Retinal pigment epithelial cell (primary cell): ENCODE measurements at regions not wholly inside any gene's neighbourhood (a gene's known extent, or its start where the extent isn't known, plus 50 kb on each side); places are given as distances from the start of the nearest gene placed in this dataset.

Experiments used
- DNase-seq: peaks from one replicate; pipeline ENCODE4 v3.0.0-alpha.2; 2010; ENCODE audit warnings: low read depth
- H3K4me3 ChIP-seq: 2 replicates; pipeline ENCODE4 v1.5.1; 2011; ENCODE audit warnings: mild to moderate bottlenecking, low read length, control low read depth, moderate library complexity
- TF ChIP-seq, protein P1 (sequence below): conservative IDR thresholded peaks from 2 replicates; pipeline ENCODE4 v1.5.1; 2011; ENCODE audit warnings: low read depth, low read length, control low read depth, inconsistent platforms

DNA sequence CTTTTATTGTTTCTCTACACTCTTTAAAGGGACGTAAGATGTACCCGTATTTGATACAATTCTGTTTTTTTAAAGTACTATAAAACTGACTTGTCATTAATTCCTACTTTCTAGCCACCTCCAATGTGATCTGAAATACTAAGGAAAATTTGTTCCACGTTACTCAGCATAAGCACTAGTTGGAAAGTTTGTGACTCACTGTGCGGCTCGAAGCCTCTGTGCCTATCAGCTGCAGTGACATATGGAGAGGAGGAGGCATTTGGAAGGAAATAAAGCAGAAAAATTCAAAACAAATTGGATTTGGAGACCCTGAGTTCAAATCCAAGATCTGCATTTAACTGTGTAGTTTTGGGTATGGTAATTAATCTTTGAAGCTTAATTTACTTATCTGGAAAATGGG, 339.3 kb downstream of the BRINP1 start:
- no peak for DNase-seq

DNA sequence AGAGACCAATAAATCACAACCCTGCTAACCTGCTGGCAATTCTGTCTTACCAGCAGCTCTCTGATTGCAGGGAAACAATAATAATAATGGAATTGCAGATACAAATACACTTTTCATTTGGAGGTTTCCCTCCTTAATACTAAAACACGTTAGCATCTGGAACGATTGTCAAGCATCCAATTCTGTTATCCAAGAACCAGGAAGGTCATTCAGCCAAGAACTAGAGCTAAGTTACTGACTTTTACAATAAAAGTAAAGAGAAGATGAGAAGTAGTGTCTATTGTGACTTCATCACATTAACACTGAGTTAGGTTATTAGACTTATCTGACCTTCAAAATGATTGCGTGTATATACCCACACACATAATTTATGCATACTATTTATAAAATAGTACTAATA, 335.6 kb downstream of the BRINP1 start:
- DNase-seq, result no peak
- TF ChIP-seq, protein P1, sequence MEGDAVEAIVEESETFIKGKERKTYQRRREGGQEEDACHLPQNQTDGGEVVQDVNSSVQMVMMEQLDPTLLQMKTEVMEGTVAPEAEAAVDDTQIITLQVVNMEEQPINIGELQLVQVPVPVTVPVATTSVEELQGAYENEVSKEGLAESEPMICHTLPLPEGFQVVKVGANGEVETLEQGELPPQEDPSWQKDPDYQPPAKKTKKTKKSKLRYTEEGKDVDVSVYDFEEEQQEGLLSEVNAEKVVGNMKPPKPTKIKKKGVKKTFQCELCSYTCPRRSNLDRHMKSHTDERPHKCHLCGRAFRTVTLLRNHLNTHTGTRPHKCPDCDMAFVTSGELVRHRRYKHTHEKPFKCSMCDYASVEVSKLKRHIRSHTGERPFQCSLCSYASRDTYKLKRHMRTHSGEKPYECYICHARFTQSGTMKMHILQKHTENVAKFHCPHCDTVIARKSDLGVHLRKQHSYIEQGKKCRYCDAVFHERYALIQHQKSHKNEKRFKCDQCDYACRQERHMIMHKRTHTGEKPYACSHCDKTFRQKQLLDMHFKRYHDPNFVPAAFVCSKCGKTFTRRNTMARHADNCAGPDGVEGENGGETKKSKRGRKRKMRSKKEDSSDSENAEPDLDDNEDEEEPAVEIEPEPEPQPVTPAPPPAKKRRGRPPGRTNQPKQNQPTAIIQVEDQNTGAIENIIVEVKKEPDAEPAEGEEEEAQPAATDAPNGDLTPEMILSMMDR, result no peak

More for the DNA sequence above, 339.3 kb downstream of the BRINP1 start:
- TF ChIP-seq, protein P1, result no peak
- H3K4me3 ChIP-seq, result no peak overlapping the region

DNA sequence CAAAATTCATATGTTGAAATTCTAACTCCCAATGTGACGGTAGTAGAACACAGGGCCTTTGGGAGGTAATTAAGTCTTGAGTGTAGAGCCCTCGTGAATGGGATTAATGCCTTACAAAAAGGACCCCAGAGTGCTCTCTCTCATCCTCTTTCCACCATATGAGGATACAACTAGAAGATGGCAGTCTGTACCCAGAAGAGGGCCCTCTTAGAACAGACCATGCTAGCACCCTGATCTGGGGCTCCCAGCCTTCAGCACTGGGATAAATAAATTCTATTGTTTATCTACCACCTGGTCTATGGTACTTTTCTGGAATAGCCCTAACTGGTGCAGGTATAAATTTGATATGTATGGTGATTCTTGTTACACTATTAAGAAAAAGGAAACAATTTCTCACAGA, 332.3 kb downstream of the BRINP1 start:
- no peak for DNase-seq
- TF ChIP-seq, protein P1, result no peak
- H3K4me3 ChIP-seq, result no peak overlapping the region

More for the DNA sequence above, 335.6 kb downstream of the BRINP1 start:
- H3K4me3 ChIP-seq, result no peak overlapping the region

DNA sequence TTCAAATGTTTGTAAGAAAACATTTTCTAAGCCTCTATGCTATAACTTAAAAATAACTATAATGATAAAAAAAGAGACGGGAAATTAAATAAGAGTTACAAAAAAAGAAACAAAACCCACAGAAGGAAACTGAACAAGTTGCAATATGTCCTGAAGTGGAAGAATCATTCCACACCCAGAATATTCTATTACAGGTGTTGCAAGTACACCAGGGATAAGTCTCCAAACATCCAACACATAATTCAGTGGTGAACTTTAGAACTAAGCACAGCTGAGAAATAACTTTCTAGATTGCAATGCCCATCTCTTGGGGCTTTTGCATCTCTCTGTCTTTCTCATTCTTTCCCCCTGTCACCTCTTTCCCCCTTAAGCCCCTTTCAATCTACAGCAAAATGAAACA, 325.2 kb downstream of the BRINP1 start:
- TF ChIP-seq, protein P1, result no peak
- no peak for DNase-seq

GRCh38 chr9:119044806-119045205, 324.4 kb downstream of the BRINP1 start:
- TF ChIP-seq, protein P1, result no peak
- DNase-seq, result no peak
- no peak overlapping the region for H3K4me3 ChIP-seq

More for the DNA sequence above, 325.2 kb downstream of the BRINP1 start:
- no peak overlapping the region for H3K4me3 ChIP-seq

- H3K4me3 ChIP-seq, result no peak overlapping the region
- TF ChIP-seq, protein P1, result no peak
- DNase-seq, result no peak
Measured at GRCh38 chr9:119047513-119048307, 321.5 kb downstream of the BRINP1 start.

DNA sequence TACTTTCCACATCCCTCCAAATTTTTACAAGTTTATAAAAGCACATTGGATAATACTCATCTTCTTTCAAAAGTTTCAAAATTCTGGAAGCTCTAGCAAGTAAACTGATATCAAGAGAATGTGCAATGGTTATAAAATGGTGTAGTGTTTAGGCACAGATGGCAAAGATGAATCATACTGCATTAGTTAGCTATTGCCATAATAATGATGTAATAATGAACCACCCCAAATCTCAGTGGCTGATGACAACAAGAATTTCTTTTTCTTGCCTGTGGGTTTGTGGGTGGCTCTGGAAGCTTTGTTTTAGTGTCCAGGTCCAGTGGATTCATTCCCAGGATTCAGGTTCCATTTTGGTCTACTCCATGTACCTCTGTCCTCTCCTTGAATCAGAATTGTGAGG, 319.0 kb downstream of the BRINP1 start:
- no peak for DNase-seq
- TF ChIP-seq, protein P1, result no peak
- H3K4me3 ChIP-seq, result no peak overlapping the region
